Effector memory CD4-positive, alpha-beta T cell (primary cell): ENCODE measurements at regions not wholly inside any gene's neighbourhood (a gene's known extent, or its start where the extent isn't known, plus 50 kb on each side); places are given as distances from the start of the nearest gene placed in this dataset.

Source experiments
- DNase-seq, 3 donors: peaks; one replicate each; pipeline ENCODE4 v3.0.0-alpha.2; 2020
- H3K27ac ChIP-seq: 2 replicates; pipeline ENCODE4 v1.7.0; 2013; ENCODE audit warnings: mild to moderate bottlenecking, low read length, moderate library complexity; ENCODE audit not compliant: insufficient read depth, poor library complexity, severe bottlenecking
- H3K27me3 ChIP-seq: replicated peaks from 2 replicates; pipeline ENCODE4 v1.7.0; 2013; ENCODE audit warnings: mild to moderate bottlenecking, low read length; ENCODE audit not compliant: insufficient read depth, control insufficient read depth, poor library complexity, severe bottlenecking
- H3K36me3 ChIP-seq: 2 replicates; pipeline ENCODE4 v1.7.0; 2013; ENCODE audit warnings: mild to moderate bottlenecking, low read length, moderate library complexity; ENCODE audit not compliant: control insufficient read depth, insufficient read depth
- H3K4me1 ChIP-seq: 2 replicates; pipeline ENCODE4 v1.7.0; 2013; ENCODE audit warnings: low read length, mild to moderate bottlenecking; ENCODE audit not compliant: control insufficient read depth, insufficient read depth, poor library complexity, severe bottlenecking
- H3K4me3 ChIP-seq: 2 replicates; pipeline ENCODE4 v1.7.0; 2013; ENCODE audit warnings: low read length, low read depth, mild to moderate bottlenecking; ENCODE audit not compliant: insufficient read depth, poor library complexity, severe bottlenecking
- H3K9me3 ChIP-seq: 2 replicates; pipeline ENCODE4 v1.7.0; 2013; ENCODE audit warnings: mild to moderate bottlenecking, low read length, moderate library complexity; ENCODE audit not compliant: control insufficient read depth

GRCh38 chr13:87123987-87124784, 547.0 kb upstream of the SLITRK5 start:
- Histone ChIP-seq H3K9me3 (no peaks in the 10 kb centered on the region), H3K4me3 (no peak overlapping the region), H3K27ac (no peak overlapping the region), H3K36me3 (no peaks in the 10 kb centered on the region), H3K27me3 (no peaks in the 10 kb centered on the region), H3K4me1 (no peaks in the 10 kb centered on the region)
- DNase-seq: no peak

GRCh38 chr13:87124785-87125074, 546.4 kb upstream of the SLITRK5 start:
- no peak overlapping the region for H3K27ac ChIP-seq
- H3K4me1 ChIP-seq: no peaks in the 10 kb centered on the region
- no peaks in the 10 kb centered on the region for H3K27me3 ChIP-seq
- H3K4me3 ChIP-seq: no peak overlapping the region
- DNase-seq: no peak
- no peaks in the 10 kb centered on the region for H3K9me3 ChIP-seq
- no peaks in the 10 kb centered on the region for H3K36me3 ChIP-seq

- H3K36me3 ChIP-seq: no peaks in the 10 kb centered on the region
- H3K9me3 ChIP-seq: no peaks in the 10 kb centered on the region
- H3K27me3 ChIP-seq: no peaks in the 10 kb centered on the region
- no peak overlapping the region for H3K27ac ChIP-seq
- DNase-seq: no peak
- no peaks in the 10 kb centered on the region for H3K4me1 ChIP-seq
- H3K4me3 ChIP-seq: no peak overlapping the region
Observed at GRCh38 chr13:87128036-87128435, 543.1 kb upstream of the SLITRK5 start.

GRCh38 chr13:87128491-87128890, 542.7 kb upstream of the SLITRK5 start:
- no peak overlapping the region for H3K27ac ChIP-seq
- DNase-seq: no peak
- no peaks in the 10 kb centered on the region for H3K9me3 ChIP-seq
- no peak overlapping the region for H3K4me3 ChIP-seq
- H3K36me3 ChIP-seq: no peaks in the 10 kb centered on the region
- no peaks in the 10 kb centered on the region for H3K27me3 ChIP-seq
- no peaks in the 10 kb centered on the region for H3K4me1 ChIP-seq

GRCh38 chr13:87129602-87130300, 541.4 kb upstream of the SLITRK5 start:
- H3K27ac ChIP-seq: no peak overlapping the region
- H3K36me3 ChIP-seq: no peaks in the 10 kb centered on the region
- DNase-seq: no peak
- no peaks in the 10 kb centered on the region for H3K27me3 ChIP-seq
- no peak overlapping the region for H3K4me3 ChIP-seq
- H3K9me3 ChIP-seq: no peaks in the 10 kb centered on the region
- H3K4me1 ChIP-seq: no peaks in the 10 kb centered on the region

- Histone ChIP-seq H3K27ac (no peak overlapping the region), H3K4me1 (no peaks in the 10 kb centered on the region), H3K27me3 (no peaks in the 10 kb centered on the region), H3K4me3 (no peak overlapping the region), H3K36me3 (no peaks in the 10 kb centered on the region), H3K9me3 (no peaks in the 10 kb centered on the region)
- no peak for DNase-seq
Observed at GRCh38 chr13:87130423-87130822, 540.7 kb upstream of the SLITRK5 start.

GRCh38 chr13:87131611-87132010, 539.6 kb upstream of the SLITRK5 start:
- DNase-seq: no peak
- Histone ChIP-seq H3K36me3 (no peaks in the 10 kb centered on the region), H3K4me1 (no peaks in the 10 kb centered on the region), H3K27ac (no peak overlapping the region), H3K9me3 (no peaks in the 10 kb centered on the region), H3K4me3 (no peak overlapping the region), H3K27me3 (no peaks in the 10 kb centered on the region)

GRCh38 chr13:87138866-87139265, 532.3 kb upstream of the SLITRK5 start:
- no peak for DNase-seq
- Histone ChIP-seq H3K36me3 (no peaks in the 10 kb centered on the region), H3K4me3 (no peak overlapping the region), H3K4me1 (no peaks in the 10 kb centered on the region), H3K9me3 (no peaks in the 10 kb centered on the region), H3K27ac (no peak overlapping the region), H3K27me3 (no peaks in the 10 kb centered on the region)

- no peaks in the 10 kb centered on the region for H3K27me3 ChIP-seq
- no peaks in the 10 kb centered on the region for H3K9me3 ChIP-seq
- no peak overlapping the region for H3K4me3 ChIP-seq
- H3K36me3 ChIP-seq: no peaks in the 10 kb centered on the region
- no peak for DNase-seq
- no peaks in the 10 kb centered on the region for H3K4me1 ChIP-seq
- no peak overlapping the region for H3K27ac ChIP-seq
Observed at GRCh38 chr13:87147076-87147475, 524.1 kb upstream of the SLITRK5 start.

- DNase-seq: no peak
- no peaks in the 10 kb centered on the region for H3K27me3 ChIP-seq
- H3K36me3 ChIP-seq: no peaks in the 10 kb centered on the region
- no peaks in the 10 kb centered on the region for H3K9me3 ChIP-seq
- no peaks in the 10 kb centered on the region for H3K4me1 ChIP-seq
- H3K27ac ChIP-seq: no peak overlapping the region
- no peak overlapping the region for H3K4me3 ChIP-seq
Observed at GRCh38 chr13:87153371-87153770, 517.8 kb upstream of the SLITRK5 start.
